ENCODE measurements at regions not wholly inside any gene's neighbourhood (a gene's known extent, or its start where the extent isn't known, plus 50 kb on each side); places are given as distances from the start of the nearest gene placed in this dataset.

GRCh38 chr1:177627148-177627910 lies 342.5 kb downstream of the SEC16B start:
- no peak for DNase-seq
- in situ Hi-C loops (cut with HindIII; ENCODE audit: low pct_ligation_motif_present, low pct_unique_long_range_greater_than_20kb, low sequenced_read_pairs): no loop called here

GRCh38 chr1:177620636-177621190 lies 349.1 kb downstream of the SEC16B start:
- no peak for DNase-seq
- in situ Hi-C loops (cut with HindIII; ENCODE audit: low pct_ligation_motif_present, low pct_unique_long_range_greater_than_20kb, low sequenced_read_pairs): no loop called here

DNA sequence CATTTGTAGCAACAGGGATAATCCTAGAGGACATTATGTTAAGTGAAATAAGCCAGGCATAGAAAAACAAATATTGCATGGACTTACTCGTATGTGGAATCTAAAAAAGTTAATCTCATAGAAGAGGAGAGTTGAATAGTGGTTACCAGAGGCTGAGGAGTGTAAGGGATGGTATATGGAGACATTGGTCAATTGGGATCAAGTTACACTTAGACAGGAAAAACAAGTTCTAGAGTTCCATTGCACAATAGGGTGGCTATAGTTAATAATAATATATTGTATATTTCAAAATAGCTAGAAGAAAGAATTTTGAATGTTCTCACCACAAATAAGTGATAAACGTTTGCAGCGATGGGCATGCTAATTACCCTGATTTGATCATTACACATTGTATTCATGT lies 354.6 kb downstream of the SEC16B start:
- in situ Hi-C loops (cut with HindIII; ENCODE audit: low pct_ligation_motif_present, low pct_unique_long_range_greater_than_20kb, low sequenced_read_pairs): no loop called here

GRCh38 chr1:177611402-177611801 lies 358.5 kb downstream of the SEC16B start:
- in situ Hi-C loops (cut with HindIII; ENCODE audit: low pct_ligation_motif_present, low pct_unique_long_range_greater_than_20kb, low sequenced_read_pairs): no loop called here
- DNase-seq: no peak

More for the DNA sequence above, 354.6 kb downstream of the SEC16B start:
- DNase-seq: no peak

- in situ Hi-C loops (cut with HindIII; ENCODE audit: low pct_ligation_motif_present, low pct_unique_long_range_greater_than_20kb, low sequenced_read_pairs): no loop called here
- no peak for DNase-seq
Observed at GRCh38 chr1:177609953-177610352, 359.9 kb downstream of the SEC16B start.

DNA sequence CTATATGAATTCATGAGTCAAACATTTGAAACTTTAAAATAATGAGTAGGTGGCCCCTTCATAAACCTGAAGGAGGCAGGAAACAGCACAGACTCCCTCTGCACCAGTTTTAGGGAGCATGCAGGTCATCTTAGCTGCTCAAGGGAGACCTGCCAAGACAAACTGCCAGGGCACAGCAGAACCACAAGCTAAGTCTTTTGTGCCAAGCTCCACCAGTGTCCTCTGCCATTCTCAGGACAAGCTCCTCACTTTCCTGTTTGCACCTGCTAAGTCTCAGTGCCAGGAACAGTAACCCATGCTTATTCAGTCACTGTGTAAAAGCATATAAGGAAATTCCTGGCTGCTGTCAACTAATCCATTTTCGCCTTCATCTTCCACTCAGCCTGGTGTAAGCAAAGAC lies 368.9 kb downstream of the SEC16B start:
- DNase-seq: no peak
- in situ Hi-C loops (cut with HindIII; ENCODE audit: low pct_ligation_motif_present, low pct_unique_long_range_greater_than_20kb, low sequenced_read_pairs): no loop called here

- in situ Hi-C loops (cut with HindIII; ENCODE audit: low pct_ligation_motif_present, low pct_unique_long_range_greater_than_20kb, low sequenced_read_pairs): no loop called here
Observed at GRCh38 chr1:177600321-177600720, 369.5 kb downstream of the SEC16B start.

DNA sequence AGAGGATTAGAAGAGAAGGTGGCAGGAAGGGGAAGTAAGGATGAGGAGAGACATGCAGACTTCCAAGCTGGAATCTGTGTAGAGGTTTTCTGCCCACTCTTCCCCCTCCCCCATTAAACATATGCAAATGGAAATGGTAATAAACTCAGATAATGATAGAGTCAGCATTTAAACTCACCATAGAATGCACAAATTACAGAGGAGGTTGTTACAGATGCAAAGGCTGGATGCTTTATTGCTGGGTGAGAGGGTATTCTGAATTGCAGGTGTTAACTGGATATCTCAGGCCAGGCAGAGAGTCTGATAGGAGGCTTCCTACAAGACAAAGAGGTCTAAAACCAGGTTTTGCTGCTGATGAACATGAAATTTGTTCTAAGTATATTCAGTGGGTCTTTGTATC lies 372.5 kb downstream of the SEC16B start:
- no peak for DNase-seq
- in situ Hi-C loops (cut with HindIII; ENCODE audit: low pct_ligation_motif_present, low pct_unique_long_range_greater_than_20kb, low sequenced_read_pairs): no loop called here

More at GRCh38 chr1:177600321-177600720, 369.5 kb downstream of the SEC16B start:
- DNase-seq: no peak

DNA sequence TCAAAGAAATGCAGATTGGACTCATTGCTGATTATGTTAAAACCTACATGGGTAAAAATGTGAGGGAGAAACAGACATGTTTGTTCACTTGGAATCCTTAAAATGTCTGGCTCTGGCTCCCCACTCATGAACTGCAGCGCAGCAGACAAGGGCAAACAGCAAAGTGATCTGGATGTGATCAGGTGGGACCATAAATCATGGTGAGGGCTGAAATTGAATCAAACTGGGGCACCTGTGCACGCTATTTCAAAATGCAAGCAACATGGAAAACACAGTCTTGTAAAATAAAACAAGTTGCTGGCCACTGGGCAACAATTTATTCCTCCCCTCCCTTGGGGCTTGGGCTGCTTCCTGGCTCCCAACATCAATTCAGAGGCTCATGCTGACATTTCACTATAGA lies 373.4 kb downstream of the SEC16B start:
- in situ Hi-C loops (cut with HindIII; ENCODE audit: low pct_ligation_motif_present, low pct_unique_long_range_greater_than_20kb, low sequenced_read_pairs): no loop called here
- no peak for DNase-seq

DNA sequence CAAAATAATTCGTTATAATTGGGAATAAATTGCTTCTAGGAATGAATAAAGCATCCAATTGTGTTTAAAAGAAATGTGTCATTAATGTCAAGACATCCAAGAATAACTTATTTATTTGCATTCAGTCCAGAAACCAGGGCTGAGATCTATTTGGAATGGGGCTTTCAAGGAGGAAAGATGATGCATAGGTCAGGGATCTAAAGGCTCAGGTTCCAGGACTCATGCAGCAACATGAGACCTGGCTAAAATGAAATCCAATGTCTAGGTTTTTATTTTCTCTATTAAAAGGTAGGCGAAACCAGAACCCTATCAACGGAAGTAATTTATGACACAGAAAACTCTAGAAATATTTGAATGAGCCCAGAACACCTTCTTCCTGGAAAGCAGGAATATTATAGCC lies 376.8 kb downstream of the SEC16B start:
- no peak for DNase-seq
- in situ Hi-C loops (cut with HindIII; ENCODE audit: low pct_ligation_motif_present, low pct_unique_long_range_greater_than_20kb, low sequenced_read_pairs): no loop called here

DNA sequence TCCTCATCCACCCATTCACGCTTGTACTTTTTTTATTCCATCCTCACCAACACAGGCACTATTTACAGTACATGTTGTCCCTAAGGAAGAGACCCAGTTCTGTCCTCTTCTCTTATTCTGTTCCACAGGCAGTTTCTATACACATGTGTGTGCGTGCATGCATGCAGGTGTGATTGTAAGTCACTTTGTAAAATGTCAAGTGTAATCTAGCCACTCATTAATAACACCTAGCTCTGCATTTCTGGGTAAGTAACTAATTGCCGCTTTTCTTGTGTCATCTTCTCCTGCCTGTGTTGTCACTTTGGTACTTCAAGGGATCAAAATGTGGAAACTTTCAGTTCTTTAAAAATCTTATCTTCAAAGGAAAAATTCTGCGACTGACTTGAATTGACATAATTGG lies 377.2 kb downstream of the SEC16B start:
- in situ Hi-C loops (cut with HindIII; ENCODE audit: low pct_ligation_motif_present, low pct_unique_long_range_greater_than_20kb, low sequenced_read_pairs): no loop called here

GRCh38 chr1:177591155-177591554 lies 378.7 kb downstream of the SEC16B start:
- in situ Hi-C loops (cut with HindIII; ENCODE audit: low pct_ligation_motif_present, low pct_unique_long_range_greater_than_20kb, low sequenced_read_pairs): no loop called here
- no peak for DNase-seq

More for the DNA sequence above, 377.2 kb downstream of the SEC16B start:
- no peak for DNase-seq

DNA sequence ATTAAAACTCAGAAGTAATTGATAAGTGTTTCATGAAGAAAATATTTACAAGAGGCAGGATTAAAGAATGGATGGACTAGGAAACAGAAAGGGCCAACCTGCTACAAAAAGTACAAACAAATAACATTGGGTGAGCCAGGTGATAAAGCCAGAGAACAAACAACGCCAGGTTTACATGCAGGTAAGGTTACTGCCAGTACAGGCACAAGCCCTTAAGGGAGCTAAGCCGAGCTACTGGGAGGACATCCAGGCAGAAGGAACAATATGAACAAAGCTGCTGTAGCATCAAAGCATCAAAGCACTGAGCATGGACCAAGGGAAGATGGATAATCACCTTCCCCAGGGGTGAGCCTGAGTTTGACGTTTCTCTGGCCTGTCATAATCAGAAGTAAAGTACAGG lies 380.7 kb downstream of the SEC16B start:
- DNase-seq: no peak

DNA sequence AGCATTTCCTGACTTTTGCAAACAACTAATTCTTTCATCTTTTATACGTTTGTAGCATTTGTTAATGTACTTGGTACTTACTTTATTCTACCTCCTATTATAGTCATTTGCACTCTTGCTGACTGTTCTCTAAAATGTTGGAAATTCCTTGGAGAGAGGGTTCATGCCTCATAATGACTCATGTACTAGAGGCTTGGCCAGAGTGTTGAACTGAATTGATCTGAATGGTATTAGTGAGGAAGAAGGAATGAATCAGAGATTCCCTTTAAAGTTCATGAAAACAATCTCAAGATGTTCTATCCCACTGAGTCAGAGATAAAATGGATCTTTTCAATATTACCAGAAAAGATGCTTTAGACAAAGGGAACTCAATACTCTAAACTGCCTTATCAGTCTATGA lies 383.4 kb downstream of the SEC16B start:
- no peak for DNase-seq
- in situ Hi-C loops (cut with HindIII; ENCODE audit: low pct_ligation_motif_present, low pct_unique_long_range_greater_than_20kb, low sequenced_read_pairs): no loop called here

More for the DNA sequence above, 380.7 kb downstream of the SEC16B start:
- in situ Hi-C loops (cut with HindIII; ENCODE audit: low pct_ligation_motif_present, low pct_unique_long_range_greater_than_20kb, low sequenced_read_pairs): no loop called here

DNA sequence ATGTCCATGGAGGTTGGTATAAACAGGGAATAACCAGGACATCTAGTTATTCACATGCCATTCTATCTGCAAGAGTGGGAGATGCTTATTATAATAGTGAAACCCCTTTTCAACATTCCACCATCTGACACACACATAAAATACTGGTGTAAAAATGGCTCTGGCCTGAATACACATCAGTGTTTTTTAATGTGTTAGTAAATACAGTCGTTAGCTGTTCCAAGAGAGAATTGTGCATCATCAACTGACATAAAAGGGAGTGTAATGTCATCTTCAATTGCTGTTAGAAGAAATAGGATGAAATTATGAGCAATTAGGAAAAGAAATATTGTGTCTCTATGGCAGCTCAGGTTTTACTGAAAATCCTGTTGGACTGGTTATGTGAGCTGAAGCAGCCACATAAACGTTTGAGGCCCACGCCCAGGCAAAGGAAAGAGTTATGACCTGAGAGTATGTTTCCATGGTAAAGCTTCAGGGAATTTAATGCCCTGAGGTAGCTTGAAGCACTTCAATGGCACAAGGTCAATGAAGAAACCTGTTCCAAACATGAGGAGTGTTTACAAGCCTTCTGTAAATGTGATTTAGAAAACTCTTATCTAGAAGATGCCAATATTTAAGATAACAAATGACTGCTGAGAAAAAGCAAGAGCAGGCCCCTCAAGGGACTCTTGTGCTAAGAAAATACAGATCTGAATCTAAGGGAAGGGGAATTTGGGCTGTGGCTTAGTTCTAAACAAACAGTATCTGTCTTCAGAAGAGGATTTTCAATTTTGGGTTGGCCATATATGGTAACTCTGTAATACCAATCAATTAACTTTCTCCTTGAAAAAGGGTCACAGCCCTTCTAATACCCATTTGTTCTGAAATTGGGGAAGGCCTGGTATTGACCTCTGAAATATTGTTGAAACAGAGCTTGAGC lies 384.3 kb downstream of the SEC16B start:
- DNase-seq: no peak
- in situ Hi-C loops (cut with HindIII; ENCODE audit: low pct_ligation_motif_present, low pct_unique_long_range_greater_than_20kb, low sequenced_read_pairs): no loop called here

DNA sequence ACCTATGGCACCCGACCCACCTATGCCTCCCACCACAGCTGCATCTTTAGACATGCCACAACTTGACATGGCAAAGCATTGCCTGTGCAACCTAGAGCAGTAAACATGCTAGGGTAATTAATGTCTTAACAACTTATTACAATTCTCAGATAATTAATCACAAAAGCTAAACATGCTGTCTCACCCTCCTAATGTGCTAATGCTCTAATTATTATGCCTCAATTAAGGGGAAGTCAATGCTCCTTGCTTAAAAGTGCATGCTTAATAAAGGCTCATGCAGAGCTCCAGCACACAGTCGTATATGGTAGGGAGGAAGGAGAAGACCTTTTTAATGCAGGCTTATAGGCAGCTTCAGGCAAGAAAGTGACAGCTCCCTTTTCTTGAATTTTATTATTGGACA lies 396.0 kb downstream of the SEC16B start:
- in situ Hi-C loops (cut with HindIII; ENCODE audit: low pct_ligation_motif_present, low pct_unique_long_range_greater_than_20kb, low sequenced_read_pairs): no loop called here
- no peak for DNase-seq

DNA sequence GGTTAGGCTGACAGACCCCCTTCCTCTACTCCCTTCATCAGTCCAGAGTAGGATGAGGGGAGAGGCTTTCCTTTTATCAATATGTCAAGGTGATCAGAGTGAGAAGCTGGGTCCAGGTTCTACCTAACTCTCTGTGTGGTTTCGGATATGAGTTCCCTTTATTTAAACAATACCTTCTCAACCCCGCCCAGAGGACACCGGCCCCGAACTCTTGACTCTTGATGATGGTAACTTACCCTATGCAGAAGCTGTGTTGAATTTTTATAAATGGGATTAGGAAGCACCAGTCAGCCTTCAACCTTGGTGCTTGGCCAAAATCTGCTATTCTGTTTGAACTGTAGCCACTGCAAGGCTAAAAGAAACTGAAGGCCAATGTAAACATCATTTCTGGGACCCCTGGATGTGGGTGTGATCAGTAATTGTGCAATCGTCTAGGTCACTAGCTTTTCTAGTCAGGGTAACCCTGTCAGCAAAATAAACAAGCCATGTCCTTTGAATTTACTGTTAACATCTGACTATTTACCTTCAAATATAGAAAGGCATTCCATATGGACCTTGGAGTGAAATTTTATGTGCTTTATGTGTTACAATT lies 398.3 kb downstream of the SEC16B start:
- no peak for DNase-seq
- in situ Hi-C loops (cut with HindIII; ENCODE audit: low pct_ligation_motif_present, low pct_unique_long_range_greater_than_20kb, low sequenced_read_pairs): no loop called here

GRCh38 chr1:177571076-177571475 lies 398.8 kb downstream of the SEC16B start:
- in situ Hi-C loops (cut with HindIII; ENCODE audit: low pct_ligation_motif_present, low pct_unique_long_range_greater_than_20kb, low sequenced_read_pairs): no loop called here
- no peak for DNase-seq

- in situ Hi-C loops (cut with HindIII; ENCODE audit: low pct_ligation_motif_present, low pct_unique_long_range_greater_than_20kb, low sequenced_read_pairs): no loop called here
- no peak for DNase-seq
Observed at GRCh38 chr1:177569476-177569875, 398.7 kb downstream of the BRINP2 start.

All from ACHN (cell line).